ENCODE measurements at regions not wholly inside any gene's neighbourhood (a gene's known extent, or its start where the extent isn't known, plus 50 kb on each side); places are given as distances from the start of the nearest gene placed in this dataset.

GRCh38 chr21:31490443-31490842 is 146.4 kb upstream of the TIAM1 start:
- ATAC-seq, result peak; percentile 78
- Mint-ChIP-seq H3K27ac (no peak overlapping the region), H3K4me3 (no peak overlapping the region), H3K4me1 (peaks cover 12% of the 10 kb centered on the region; the same call in 1 of the 2 replicates), H3K9me3 (peaks cover 19% of the 10 kb centered on the region), H3K36me3 (peaks cover 11% of the 10 kb centered on the region), H3K27me3 (ENCODE audit: low read depth) (no peaks in the 10 kb centered on the region)
- TF ChIP-seq ATF3 (CRISPR knock-in tag; conservative IDR thresholded peaks at IDR 0.05), result no peak
- TF ChIP-seq TEAD4 (CRISPR knock-in tag; IDR thresholded peaks at IDR 0.05), result no peak
- TF ChIP-seq KAT7 (CRISPR knock-in tag; IDR thresholded peaks at IDR 0.05; ENCODE audit: borderline replicate concordance), result no peak
- peak; percentile 65 for TF ChIP-seq NFYB (CRISPR knock-in tag; conservative IDR thresholded peaks at IDR 0.05; ENCODE audit: low read depth)
- TF ChIP-seq USF1 (CRISPR knock-in tag; IDR thresholded peaks at IDR 0.05), result peak; percentile 69
- peak; percentile 85 for TF ChIP-seq USF2 (CRISPR knock-in tag; IDR thresholded peaks at IDR 0.05)
- no peak for DNase-seq (ENCODE audit: low spot score)
- POLR2A ChIA-PET, result no interaction called here
- CTCF ChIA-PET, result no interaction called here

GRCh38 chr21:31489726-31490125 is 145.7 kb upstream of the TIAM1 start:
- peaks cover 27% of the 10 kb centered on the region for H3K9me3 Mint-ChIP-seq
- ChIA-PET POLR2A (no interaction called here), CTCF (no interaction called here)
- peaks cover 12% of the 10 kb centered on the region; the same call in 1 of the 2 replicates for H3K4me1 Mint-ChIP-seq
- peaks cover 18% of the 10 kb centered on the region for H3K36me3 Mint-ChIP-seq
- DNase-seq (ENCODE audit: low spot score), result no peak
- no peak overlapping the region for H3K4me3 Mint-ChIP-seq
- no peak overlapping the region for H3K27ac Mint-ChIP-seq
- ATAC-seq, result no peak
- no peaks in the 10 kb centered on the region for H3K27me3 Mint-ChIP-seq (ENCODE audit: low read depth)
- TF ChIP-seq PREB (CRISPR knock-in tag; IDR thresholded peaks at IDR 0.05; ENCODE audit: borderline replicate concordance), result no peak
- no peak for TF ChIP-seq ZNF281 (CRISPR knock-in tag; IDR thresholded peaks at IDR 0.05)
- TF ChIP-seq NR2C2 (CRISPR knock-in tag; IDR thresholded peaks at IDR 0.05), result no peak
- no peak for TF ChIP-seq CTCF (IDR thresholded peaks at IDR 0.05)
- no peak for TF ChIP-seq EMX1 (CRISPR knock-in tag; IDR thresholded peaks at IDR 0.05)
- no peak for TF ChIP-seq ATF1 (CRISPR knock-in tag; IDR thresholded peaks at IDR 0.05)
- TF ChIP-seq CBFB (CRISPR knock-in tag; IDR thresholded peaks at IDR 0.05; ENCODE audit: low read depth), result no peak
- TF ChIP-seq STAT6 (CRISPR knock-in tag; conservative IDR thresholded peaks at IDR 0.05; ENCODE audit: low read depth), result no peak
- TF ChIP-seq NR1H2 (CRISPR knock-in tag; IDR thresholded peaks at IDR 0.05), result no peak
- no peak for TF ChIP-seq HMGXB4 (CRISPR knock-in tag; IDR thresholded peaks at IDR 0.05)
- TF ChIP-seq ZNF425 (CRISPR knock-in tag; conservative IDR thresholded peaks at IDR 0.05), result no peak
- TF ChIP-seq JAZF1 (CRISPR knock-in tag; IDR thresholded peaks at IDR 0.05), result no peak
- TF ChIP-seq E2F4 (CRISPR knock-in tag; IDR thresholded peaks at IDR 0.05; ENCODE audit: borderline replicate concordance, low read depth), result no peak

All from WTC11 (cell line).